ENCODE measurements at regions not wholly inside any gene's neighbourhood (a gene's known extent, or its start where the extent isn't known, plus 50 kb on each side); places are given as distances from the start of the nearest gene placed in this dataset.

DNA sequence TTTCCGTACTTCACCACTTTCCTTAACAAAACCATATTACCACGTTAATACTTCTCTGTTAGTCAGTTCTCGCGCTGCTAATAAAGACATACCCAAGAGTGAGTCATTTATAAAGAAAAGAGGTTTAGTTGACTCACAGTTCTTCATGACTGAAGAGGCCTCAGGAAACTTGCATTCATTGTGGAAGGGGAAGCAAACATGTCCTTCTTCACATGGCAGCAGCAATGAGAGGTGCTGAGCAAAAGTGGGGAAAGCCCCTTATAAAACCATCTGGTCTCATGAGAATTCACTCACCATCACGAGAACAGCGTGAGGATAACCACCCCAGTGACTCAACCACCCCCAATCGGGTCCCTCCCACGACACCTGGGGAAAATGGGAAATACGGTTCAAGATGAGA, 289.8 kb upstream of the CLNK start:
- no peak for FAIRE-seq

DNA sequence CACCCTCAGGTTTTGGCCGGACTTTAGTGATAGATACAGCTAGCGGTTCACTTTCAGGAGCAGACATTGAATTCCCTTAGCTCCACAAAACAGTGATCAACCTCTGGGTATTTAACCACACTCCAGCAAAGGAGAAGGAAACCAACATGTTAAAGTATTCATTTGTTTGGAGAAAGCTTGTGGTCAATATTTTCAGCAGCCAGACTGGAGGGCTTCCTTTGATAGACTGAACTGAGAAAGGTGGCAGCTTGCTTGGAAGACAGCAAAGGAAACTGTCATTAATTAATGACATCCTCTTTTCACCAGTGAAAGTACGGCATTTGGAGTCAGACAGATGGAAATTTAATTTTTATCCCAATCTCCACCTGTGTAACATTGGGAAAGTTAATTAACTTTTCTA, 289.1 kb upstream of the CLNK start:
- no peak for FAIRE-seq

DNA sequence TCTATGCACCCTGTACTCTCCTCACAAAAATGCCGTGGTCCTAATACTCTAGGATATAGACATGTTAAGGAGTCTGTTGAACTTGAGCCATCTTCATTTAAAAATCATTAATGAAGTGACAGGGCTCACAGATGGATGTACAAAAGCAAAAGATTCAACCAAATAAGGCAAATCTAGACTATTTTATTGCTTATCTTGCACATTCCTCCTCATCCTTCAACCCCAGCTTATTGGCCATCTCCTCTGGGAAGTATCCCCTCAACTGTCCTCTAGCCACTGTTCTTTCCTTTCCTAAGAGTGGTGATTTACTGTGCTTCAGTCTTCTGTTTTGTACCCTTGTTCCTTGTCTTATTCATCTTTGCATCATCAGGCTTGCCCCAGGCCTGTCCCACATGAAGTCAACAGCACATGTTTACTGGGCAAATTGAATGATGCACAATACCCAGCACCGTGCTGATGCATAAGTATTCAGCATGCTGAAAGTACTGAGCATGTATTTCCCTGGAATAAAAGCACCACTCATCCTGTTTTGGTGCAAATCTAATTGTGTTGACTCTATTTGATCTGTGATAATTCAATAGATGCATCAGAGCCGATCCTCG, 287.3 kb upstream of the CLNK start:
- FAIRE-seq, result no peak

DNA sequence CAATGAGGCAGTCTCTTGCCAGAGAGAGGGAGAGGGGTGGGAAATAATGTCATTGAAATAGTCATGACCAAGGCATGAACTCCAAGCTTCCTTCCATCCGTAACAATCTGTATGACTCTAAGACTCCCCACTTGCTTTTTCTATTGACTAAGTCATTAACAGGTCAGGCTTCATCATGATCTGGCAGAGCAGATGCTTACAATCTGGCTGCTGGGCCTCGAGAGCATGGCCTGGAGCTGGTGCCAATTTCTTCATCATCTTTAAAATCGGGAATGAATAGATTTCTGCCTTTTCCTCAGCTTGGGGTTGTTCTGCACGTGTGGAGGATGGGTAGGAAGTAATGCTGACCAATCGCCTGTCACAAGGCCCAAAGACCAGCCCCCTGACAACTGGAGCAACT, 280.6 kb upstream of the CLNK start:
- FAIRE-seq, result no peak

DNA sequence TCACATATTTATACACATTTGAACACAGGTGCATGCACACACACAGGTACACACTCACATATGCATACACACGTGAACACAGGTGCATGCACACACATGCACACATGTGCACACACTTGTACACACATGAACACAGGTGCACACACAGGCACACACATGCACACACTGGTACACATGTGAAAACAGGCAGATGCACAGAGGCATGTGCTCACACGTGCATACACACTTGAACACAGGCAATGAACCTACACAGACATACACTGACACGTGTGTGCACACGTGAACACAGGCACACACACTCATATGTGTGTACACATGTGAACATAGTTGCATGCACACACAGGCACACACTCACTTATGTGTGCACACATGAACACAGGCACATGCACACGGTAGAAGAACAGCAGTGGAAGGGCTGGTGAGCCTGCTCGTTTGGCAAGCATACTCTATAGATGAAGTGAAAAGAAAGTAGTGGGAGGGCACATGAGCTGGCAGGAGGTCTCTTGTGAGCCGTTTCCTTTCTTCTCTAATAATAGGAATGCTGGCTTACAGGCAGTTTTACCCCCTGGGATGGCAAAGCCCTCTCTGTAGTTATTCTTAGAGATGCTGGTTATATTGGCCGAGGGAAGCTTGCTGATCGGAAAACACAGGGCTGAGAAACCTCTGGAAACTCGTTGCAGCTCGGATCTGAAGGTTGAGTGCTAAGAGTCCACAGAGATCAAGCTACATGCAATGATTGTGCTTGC, 279.6 kb upstream of the CLNK start:
- no peak for FAIRE-seq

DNA sequence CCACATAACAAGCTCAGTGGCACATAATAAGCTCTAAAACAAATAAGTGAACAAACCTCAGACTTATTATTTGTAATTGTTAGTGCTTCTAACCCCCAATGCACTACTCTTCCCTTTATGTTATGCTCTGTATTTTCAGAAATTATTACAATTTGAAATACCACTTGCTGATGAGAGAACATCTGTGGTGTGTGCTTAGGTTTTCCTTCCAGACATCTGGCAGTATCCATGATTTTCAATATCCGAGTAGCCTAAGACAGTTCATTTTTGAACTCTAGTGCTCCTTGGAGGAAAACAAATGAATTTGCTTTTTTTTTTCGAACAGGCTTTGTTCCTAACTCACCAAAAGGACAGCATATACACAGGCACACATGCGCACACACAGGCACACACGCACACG, 278.7 kb upstream of the CLNK start:
- FAIRE-seq, result no peak

DNA sequence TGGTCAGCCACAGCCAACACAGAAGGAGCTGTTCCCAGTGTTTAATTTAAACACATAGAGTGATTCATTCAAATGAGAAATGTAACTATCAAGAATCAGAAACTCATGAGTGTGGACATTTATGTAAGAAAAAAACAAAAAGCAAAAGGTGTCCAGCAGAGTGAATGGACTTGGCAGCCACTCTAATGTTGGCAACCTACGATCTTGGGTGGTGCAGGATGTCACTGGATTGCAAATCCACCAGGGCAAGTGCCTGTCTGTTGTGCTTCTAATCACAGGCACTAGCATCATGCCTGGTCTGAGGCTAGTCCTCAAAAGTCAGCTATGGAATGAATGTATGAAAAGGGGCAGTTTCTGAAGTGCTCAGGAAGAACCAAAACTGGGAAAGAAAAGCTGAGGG, 277.7 kb upstream of the CLNK start:
- no peak for FAIRE-seq

DNA sequence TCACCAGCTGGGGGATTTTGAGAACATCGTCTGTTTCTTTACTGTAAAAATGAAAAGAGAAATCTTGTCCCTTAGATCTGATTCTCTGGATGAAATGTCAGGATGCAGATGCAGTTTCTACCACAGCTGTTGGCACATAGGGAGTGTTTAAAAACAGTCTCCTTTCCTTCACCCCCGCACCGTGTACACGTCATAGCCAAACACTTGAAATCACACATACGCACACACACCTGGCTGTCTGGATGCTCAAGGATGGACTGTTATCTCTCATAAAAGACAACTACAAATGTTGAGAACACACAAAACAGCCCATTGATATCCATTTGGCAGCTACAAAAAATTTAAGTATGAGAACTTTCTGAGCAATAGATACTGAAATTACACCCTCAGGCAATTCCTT, 275.8 kb upstream of the CLNK start:
- FAIRE-seq, result no peak

DNA sequence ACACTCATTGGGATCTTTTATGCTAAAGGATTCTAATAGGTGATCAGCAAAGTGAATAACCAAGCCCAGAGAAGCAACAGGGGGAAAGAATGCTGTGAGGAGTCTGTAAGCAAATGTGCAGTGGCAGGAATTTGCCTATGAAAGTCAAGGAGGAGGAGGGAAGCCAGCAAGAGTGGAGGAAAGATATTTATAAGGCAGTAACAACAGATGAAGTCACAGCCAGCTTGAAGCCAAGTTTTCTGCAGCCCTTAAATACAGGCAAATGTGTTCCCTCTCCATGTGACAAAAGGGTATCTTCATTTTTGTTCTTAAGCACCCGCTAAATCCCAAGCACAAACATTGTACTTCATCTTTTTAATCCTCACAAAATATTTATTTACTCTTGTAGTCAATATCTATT, 275.0 kb upstream of the CLNK start:
- no peak for FAIRE-seq

DNA sequence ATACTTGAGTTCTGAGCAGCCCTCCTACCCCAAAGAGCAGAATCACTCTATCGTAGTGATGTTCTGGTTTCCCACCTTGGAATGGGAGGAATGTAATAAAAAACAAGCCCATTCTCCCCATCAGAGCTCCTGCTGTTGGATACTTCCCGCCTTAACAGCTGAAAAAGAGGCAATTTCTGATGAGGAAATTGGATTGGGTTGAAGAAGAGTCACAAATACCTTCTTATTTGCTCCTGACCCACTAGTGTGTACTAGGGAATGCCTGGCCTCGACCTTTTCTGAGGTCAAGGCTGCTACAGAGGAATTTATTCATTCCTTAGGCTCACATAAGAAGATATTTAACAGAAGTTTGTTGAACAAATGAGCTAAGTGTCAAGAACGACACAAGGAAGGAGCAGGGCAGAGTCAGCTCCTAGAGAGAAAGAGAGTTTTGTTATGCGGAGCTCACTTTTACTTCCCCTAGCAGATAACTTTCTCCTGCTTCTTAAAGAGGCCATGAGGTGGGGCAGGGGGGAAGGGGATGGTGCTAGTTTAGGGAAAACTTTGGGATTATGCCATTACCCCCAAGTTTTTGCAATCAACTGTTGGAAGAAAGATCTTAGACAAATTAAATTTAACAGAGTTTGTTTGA, 273.8 kb upstream of the CLNK start:
- FAIRE-seq, result no peak

DNA sequence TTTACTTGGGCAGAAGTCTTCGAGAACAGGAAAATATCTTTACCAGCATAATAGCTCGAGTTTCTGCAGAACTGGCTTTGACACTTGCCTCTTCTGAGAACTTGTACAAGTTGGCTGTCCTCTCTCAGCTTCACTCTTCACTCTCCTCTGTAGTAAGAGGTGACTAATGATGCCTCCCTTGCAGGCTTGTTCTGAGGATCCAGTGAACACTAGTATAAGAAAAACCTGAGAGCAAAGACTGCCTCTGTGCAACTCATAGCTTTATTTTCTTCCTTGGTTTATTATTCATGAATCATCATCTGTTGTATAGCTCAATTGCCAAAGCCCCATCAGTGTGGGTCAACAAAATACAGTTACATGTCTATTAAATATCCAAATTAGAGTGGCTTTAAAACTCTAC, 266.7 kb upstream of the CLNK start:
- no peak for FAIRE-seq

DNA sequence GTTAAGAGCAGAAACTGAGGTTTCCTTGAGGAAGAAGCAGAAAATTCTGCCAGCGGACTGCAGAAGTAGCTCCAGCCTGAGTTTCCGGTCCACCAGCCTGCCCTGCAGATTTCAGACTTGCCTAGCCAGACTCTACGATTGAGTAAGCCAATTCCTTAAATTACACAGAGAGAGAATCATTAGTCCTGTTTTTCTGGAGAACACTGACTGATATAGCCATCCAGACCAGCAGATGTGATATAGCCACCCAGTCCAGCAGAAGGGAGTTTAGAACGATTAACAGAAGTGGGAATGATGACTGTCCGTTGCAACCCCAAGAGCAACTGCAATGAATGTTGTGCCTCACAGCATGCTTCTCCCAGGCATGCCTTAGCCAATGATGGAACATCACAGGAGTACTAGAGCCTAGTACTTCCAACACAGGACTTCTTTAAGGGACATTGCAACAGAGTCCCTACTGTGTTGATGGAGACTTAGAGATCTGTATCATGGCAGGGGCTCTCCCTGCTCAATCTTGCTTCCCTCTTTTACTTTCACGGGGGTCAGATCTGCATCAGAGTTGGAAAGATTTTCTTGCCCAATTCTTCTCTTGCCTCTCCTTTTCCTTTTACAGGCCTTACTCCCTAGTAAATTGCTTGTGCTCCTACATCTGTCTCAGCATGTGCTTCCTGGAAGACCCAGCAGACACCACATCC, 264.6 kb upstream of the CLNK start:
- no peak for FAIRE-seq

DNA sequence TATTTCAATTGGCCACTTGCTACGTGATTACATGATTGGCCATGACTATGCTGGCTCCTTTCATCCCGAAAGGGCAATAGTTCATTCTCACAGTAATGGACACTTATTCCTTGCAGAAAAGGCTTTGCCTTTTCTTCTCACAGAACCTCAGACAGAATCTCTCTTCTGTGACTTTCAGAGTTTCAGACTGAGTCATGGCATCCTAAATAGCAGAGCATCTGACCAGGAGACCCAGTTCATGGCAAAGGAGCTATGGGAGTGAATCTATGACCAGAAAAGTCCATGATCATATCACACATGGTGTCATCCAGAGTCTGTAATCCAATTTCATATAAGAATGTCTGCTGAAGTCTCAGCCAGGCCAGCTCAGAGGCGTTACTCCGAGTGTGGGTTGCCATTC, 263.3 kb upstream of the CLNK start:
- no peak for FAIRE-seq

DNA sequence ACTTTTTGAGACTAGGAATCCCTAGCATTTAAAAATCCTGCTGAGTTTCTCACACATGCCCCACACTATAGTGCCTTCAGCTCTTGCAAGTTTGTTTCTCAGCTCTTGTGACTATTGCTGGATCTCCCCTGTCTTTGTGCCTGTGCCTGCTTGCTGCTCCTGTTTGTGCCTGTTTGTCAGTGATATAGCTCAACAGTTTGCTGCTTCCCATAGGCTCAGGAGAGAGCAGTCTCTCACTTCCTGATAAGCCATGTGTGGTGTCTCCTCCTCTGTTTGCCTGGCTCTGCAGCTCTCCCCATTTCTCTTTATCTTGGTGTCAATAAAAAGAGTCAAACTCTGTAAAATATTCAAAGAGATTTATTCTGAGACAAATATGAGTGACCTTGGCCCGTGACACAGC, 259.8 kb upstream of the CLNK start:
- no peak for FAIRE-seq

DNA sequence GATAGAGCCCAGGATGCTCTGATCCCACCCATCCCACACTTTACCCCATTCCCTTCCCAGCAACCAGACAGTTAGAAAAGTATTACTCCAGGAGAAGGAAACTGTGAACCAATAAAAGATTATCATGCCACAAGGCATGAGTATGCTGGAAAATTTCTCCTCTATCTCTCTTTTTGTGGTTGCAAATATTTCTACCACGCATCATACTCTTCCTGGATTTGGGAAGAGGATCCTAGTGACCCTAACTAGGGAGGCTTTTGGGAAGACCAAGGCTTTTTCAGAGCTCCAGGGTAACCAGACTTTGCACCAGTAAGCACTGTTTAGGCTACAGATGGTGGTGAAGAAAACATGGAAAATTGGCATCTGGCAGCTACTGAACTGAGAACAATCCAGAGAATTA, 257.6 kb upstream of the CLNK start:
- FAIRE-seq, result no peak

DNA sequence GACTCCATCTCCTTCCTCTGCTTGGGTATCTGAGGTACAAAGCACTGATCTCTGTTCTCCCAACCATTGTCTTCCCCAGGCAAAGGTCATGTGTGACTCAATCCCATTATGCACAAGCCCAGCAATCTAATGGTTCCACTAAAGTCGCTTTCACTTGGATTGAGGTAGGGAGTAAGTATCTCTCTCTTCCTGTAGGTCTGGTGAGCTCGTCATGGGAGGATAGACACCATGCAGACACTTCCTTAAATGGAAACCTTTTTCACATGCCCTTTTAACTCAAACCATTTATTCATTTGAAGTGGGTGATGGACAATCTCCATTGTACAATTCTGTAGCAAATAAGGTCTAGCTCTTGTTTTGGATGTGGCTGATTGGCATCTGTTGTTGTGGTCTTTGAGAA, 245.2 kb upstream of the CLNK start:
- FAIRE-seq, result no peak

DNA sequence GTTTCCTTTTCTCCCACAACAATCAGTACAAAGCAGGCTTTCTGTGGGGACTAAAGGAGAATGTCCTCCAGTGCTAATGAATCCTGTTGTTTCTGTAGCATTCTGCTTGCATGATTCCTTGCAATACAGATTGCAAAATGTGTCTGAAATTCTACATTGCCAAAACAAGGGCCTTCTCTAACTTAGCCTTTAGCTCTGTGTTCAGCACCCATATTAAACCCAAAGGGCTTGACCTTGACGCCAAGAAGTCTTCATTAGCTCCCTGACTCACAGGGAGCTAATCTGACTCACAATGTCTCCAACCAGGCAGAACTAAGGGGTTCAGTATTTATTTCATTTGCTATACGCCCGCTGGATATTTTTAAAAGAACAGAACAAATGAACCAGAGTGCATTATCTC, 241.4 kb upstream of the CLNK start:
- FAIRE-seq, result no peak

DNA sequence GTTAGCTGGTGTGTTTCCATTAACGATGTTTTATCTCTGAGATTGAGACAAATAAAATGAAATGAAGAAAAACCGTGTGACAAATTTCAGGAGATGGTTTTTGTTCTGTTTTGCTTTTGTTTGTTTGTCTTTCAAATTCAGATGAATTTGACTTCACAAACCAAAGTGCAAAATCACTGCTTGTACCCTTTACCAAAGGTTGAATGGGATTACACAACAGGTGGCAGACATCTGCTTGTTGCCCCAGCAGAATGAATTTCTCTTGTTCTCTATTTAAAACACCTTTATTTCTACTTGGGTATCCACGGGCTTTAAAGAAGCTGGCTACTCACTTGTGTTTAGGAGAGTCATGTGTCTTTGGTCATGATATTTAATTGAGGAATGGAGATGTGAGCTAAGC, 239.7 kb upstream of the CLNK start:
- no peak for FAIRE-seq

DNA sequence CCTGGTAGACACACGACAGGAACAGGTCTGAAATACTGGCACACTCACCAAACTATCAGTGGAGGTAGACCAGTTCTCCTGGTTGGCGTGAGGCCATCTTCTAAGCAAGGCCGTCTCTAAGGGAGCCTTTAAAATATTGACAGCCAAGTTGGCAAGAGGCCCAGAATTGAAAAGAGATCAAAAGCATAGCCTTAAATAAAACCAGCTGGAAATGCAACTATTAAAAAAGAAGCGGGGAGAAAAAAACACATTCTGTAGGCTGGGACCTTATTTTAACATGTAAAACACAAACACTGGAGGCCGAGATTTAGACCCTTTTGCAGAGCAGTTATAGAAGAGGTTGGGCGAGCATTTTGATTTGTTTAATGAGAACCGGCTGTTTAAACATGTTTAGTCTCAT, 233.0 kb upstream of the CLNK start:
- FAIRE-seq, result no peak

DNA sequence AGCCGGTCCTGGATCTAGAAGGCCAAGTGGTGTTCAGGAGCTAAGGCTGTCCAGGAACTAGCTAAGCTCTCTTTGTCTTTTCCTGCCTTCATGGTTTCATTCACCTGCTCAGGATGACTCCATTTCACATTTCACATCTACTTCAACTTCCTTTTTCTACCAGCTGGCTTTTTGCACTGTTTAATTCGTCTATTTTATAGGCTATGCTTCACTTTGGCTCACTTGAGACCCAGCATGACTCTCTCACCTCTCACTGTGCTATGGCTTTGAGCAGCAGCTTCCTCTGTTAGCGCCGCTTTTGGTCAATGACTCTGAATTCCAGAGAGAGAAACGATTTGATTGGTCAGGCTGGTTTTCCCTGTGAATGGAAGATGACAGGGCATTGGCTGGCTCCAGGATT, 213.5 kb upstream of the CLNK start:
- FAIRE-seq, result no peak

DNA sequence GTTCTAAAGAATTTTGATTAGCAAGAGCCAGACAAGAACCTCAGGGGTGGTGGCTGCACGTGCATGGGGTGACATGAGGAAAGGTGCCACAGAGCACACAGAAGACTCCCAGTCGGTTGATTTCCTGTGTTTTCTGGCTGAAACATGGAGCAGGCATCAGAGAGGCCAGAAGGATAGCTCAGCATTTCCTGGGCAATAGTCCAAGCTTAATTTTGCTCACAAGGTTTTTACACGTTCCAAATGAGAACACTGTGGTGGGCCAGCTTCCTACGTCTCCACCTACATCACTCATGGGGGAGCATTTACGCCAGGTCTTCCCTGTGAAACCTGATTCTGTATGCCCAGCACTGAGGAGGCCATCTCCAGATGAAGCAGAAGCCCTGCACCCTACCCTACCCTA, 212.5 kb upstream of the CLNK start:
- no peak for FAIRE-seq

DNA sequence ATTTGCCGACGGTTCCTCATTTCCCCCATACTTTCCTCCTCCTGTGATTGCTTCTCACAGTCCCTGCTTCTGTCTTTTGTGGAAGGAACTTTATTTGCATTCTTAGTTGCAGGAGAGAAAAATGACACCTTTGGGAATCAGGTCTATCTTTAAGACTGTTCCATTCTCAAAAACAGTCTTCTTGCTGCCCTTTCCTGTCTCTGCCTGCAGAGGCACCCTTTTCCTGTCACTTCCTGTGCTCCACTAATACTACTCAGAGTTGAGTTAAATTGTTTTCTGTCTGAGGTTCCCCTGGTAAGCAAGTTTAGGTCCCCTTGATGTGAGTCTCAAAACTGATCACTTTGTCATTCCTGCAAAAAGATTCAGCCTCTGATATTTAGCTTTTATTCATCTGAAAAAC, 208.8 kb upstream of the CLNK start:
- no peak for FAIRE-seq

DNA sequence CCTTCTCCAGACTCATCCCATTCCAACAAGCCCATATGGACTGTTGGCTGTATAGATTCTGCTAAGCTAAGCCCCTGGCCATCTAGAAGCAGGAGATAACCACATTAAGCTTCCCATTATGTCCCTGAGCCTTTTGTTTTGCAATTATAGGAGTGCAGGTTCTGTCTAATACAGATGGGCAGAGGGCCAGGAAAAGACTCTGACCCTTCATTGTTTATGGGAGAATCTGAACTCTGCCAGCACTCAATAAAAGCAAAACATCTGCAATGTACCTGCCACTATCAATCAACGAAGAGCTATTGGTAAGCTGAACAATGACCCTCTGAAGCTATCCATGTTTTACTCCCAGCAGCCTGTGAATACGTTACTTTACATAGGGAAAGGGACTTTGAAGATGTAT, 207.3 kb upstream of the CLNK start:
- FAIRE-seq, result no peak

DNA sequence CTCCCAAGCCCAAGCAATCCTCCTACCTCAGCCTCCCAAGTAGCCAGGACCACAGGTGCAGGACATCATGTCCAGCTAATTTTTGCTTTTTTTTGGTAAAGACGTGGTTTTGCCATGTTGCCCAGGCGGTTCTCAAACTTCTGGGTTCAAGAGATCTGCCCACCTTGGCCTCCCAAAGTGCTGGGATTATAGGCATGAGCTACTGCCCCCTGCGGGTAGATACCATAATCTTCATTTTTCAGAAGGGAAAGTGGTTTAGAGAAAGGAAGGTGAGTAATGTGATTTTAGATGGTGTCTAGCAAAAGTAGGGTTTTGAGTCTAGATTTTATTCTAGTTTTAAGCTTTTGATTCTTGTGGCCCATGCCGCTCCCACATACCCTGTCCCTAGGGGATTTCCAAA, 205.3 kb upstream of the CLNK start:
- no peak for FAIRE-seq
